BLaER1 (cell line): ENCODE measurements at regions not wholly inside any gene's neighbourhood (a gene's known extent, or its start where the extent isn't known, plus 50 kb on each side); places are given as distances from the start of the nearest gene placed in this dataset.

ENCODE experiments used
- H3K27ac ChIP-seq: shearing (Covaris generic); formaldehyde crosslinking; 2 replicates; pipeline ENCODE4 v1.8.1; 2022
- H3K27me3 ChIP-seq: shearing (Covaris generic); formaldehyde crosslinking; 2 replicates; pipeline ENCODE4 v1.8.1; 2022
- H3K36me3 ChIP-seq: shearing (Covaris generic); formaldehyde crosslinking; 2 replicates; pipeline ENCODE4 v1.8.1; 2022
- H3K4me1 ChIP-seq: shearing (Covaris generic); formaldehyde crosslinking; 2 replicates; pipeline ENCODE4 v1.8.1; 2022
- H3K4me2 ChIP-seq: shearing (Covaris generic); formaldehyde crosslinking; 2 replicates; pipeline ENCODE4 v1.8.1; 2022
- H3K4me3 ChIP-seq: shearing (Covaris generic); formaldehyde crosslinking; 2 replicates; pipeline ENCODE4 v1.8.1; 2022
- H3K9ac ChIP-seq: shearing (Covaris generic); formaldehyde crosslinking; 2 replicates; pipeline ENCODE4 v1.8.1; 2022
- H3K9me3 ChIP-seq: shearing (Covaris generic); formaldehyde crosslinking; 2 replicates; pipeline ENCODE4 v1.8.1; 2022
- H4K20me1 ChIP-seq: shearing (Covaris generic); formaldehyde crosslinking; 2 replicates; pipeline ENCODE4 v1.8.1; 2022
- Cebpa-rat ChIP-seq: shearing (Covaris generic); IDR thresholded peaks from 2 replicates; pipeline ENCODE4 v1.8.1; 2022

DNA sequence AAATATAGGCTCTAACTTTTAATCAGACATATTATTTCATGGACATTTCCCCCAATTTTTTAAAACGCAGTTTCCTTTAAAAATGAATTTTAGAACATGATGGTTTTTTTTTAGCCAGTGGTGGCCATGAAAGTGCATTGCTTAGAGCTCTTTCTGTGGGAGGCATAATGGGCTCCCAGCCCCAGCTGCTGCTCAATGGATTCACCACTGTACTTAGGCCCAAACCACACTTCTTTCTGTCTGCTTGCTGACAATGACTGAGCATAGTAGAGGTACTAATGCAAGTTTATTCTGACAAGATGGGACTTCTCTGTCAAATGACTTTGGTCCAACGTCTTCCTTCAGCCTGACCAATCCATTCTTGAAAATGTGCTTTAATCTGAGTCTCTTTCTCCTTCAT is 400.2 kb upstream of the GRIA3 start:
- no peaks in the 10 kb centered on the region for H3K4me1 ChIP-seq
- H4K20me1 ChIP-seq: no peaks in the 10 kb centered on the region
- H3K9me3 ChIP-seq: no peaks in the 10 kb centered on the region; the same call in 1 of the 2 replicates
- H3K27me3 ChIP-seq: peaks cover 68% of the 10 kb centered on the region
- TF ChIP-seq Cebpa-rat: no peak
- no peak overlapping the region for H3K27ac ChIP-seq
- no peaks in the 10 kb centered on the region for H3K36me3 ChIP-seq
- no peak overlapping the region for H3K4me2 ChIP-seq
- H3K9ac ChIP-seq: no peak overlapping the region
- no peak overlapping the region for H3K4me3 ChIP-seq

DNA sequence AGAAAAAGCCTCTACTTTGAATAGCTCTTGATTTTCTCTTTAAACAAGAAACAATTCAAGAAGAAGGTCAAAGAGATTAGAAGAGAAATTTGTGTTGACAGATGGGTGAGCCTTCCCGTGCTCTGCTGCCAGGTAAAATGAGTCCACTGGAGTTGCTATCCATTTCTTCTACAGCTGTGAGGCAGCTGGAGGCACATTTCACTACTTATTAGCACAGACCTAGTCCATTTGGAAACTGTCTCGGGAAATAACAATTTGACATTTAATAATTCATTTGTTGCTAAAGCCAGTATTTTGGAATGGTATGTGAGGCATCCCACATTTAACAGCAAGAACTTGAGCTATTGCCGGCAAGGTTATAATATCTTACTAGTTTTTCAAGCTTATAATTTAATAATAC is 396.8 kb upstream of the GRIA3 start:
- Histone ChIP-seq H3K4me1 (no peaks in the 10 kb centered on the region), H3K4me3 (no peak overlapping the region), H3K9ac (no peak overlapping the region), H3K27me3 (peaks cover 69% of the 10 kb centered on the region), H3K9me3 (no peaks in the 10 kb centered on the region; the same call in 1 of the 2 replicates), H3K27ac (no peak overlapping the region), H3K4me2 (no peak overlapping the region), H3K36me3 (no peaks in the 10 kb centered on the region), H4K20me1 (no peaks in the 10 kb centered on the region)
- no peak for TF ChIP-seq Cebpa-rat

GRCh38 chrX:122788216-122788615 is 395.9 kb upstream of the GRIA3 start:
- no peak overlapping the region for H3K4me3 ChIP-seq
- H3K4me1 ChIP-seq: no peaks in the 10 kb centered on the region
- no peak overlapping the region for H3K9ac ChIP-seq
- no peak for TF ChIP-seq Cebpa-rat
- peaks cover 69% of the 10 kb centered on the region for H3K27me3 ChIP-seq
- no peaks in the 10 kb centered on the region for H3K36me3 ChIP-seq
- no peaks in the 10 kb centered on the region for H4K20me1 ChIP-seq
- no peak overlapping the region for H3K27ac ChIP-seq
- H3K9me3 ChIP-seq: no peaks in the 10 kb centered on the region; the same call in 1 of the 2 replicates
- H3K4me2 ChIP-seq: no peak overlapping the region

DNA sequence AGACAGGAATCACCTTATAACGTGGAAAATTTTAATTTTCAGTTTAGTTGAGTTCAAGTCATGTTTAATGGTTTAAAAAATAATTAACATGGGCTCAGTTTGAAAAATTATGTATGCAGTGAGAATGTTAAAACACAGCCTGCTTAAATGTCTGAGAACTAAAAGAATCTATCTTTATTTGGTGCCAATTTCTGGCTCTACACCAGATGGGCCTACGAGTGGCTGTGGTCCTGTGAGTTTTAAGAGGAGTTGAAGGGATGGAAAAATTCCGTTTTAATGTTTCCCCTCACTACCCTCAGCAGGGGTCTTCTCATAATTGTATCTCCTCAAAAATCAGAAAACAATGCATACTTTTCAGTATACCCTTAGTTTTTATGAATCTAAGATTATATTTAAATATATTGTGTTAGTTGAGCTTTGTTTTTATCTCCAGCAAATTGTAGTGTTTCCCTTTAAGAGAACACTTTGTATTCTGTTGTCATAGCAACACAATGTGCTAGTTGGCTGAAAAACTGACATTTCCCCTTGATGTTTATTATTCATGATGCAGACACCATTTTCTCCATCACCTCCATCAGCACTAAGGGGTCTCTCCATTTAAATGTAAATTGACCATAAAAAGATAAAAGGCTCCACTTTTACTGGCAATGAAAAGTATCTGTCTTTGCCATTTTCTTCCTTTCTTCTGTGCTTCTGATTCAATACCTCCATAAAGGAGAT is 393.5 kb upstream of the GRIA3 start:
- Histone ChIP-seq H3K9me3 (no peaks in the 10 kb centered on the region; the same call in 1 of the 2 replicates), H4K20me1 (no peaks in the 10 kb centered on the region), H3K9ac (no peak overlapping the region), H3K36me3 (no peaks in the 10 kb centered on the region), H3K27me3 (peaks cover 70% of the 10 kb centered on the region), H3K4me2 (no peak overlapping the region), H3K4me1 (no peaks in the 10 kb centered on the region), H3K4me3 (no peak overlapping the region), H3K27ac (no peak overlapping the region)
- TF ChIP-seq Cebpa-rat: no peak

GRCh38 chrX:122813876-122814275 is 370.2 kb upstream of the GRIA3 start:
- no peak overlapping the region for H3K27ac ChIP-seq
- no peaks in the 10 kb centered on the region for H3K4me1 ChIP-seq
- H4K20me1 ChIP-seq: no peaks in the 10 kb centered on the region
- no peak overlapping the region for H3K9ac ChIP-seq
- no peak for TF ChIP-seq Cebpa-rat
- no peak overlapping the region for H3K4me3 ChIP-seq
- peaks cover 9% of the 10 kb centered on the region; the same call in 1 of the 2 replicates for H3K9me3 ChIP-seq
- H3K27me3 ChIP-seq: peaks cover 27% of the 10 kb centered on the region
- H3K4me2 ChIP-seq: no peak overlapping the region
- no peaks in the 10 kb centered on the region for H3K36me3 ChIP-seq

DNA sequence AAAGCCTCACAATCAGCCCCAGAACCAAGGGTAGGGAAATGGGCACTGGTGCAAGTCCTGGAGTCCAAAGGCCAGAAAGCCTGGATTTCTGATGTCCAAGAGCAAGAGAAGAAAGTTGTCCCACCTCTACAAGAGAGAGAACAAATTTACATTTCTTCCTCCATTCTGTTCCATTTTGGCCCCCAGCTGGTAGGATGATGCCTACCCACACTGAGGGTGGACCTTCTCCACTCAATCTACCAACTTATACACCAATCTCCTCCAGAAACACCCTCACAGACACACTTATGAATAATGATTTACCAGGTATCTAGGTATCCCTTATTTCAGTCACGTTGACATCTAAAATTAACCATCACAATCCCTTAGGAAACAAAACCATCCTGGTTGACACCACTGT is 367.8 kb upstream of the GRIA3 start:
- no peak overlapping the region for H3K9ac ChIP-seq
- H3K9me3 ChIP-seq: peaks cover 14% of the 10 kb centered on the region
- H4K20me1 ChIP-seq: no peaks in the 10 kb centered on the region
- H3K4me1 ChIP-seq: no peaks in the 10 kb centered on the region
- no peak overlapping the region for H3K27ac ChIP-seq
- peaks cover 25% of the 10 kb centered on the region for H3K27me3 ChIP-seq
- H3K4me3 ChIP-seq: no peak overlapping the region
- no peaks in the 10 kb centered on the region for H3K36me3 ChIP-seq
- TF ChIP-seq Cebpa-rat: no peak
- H3K4me2 ChIP-seq: no peak overlapping the region

DNA sequence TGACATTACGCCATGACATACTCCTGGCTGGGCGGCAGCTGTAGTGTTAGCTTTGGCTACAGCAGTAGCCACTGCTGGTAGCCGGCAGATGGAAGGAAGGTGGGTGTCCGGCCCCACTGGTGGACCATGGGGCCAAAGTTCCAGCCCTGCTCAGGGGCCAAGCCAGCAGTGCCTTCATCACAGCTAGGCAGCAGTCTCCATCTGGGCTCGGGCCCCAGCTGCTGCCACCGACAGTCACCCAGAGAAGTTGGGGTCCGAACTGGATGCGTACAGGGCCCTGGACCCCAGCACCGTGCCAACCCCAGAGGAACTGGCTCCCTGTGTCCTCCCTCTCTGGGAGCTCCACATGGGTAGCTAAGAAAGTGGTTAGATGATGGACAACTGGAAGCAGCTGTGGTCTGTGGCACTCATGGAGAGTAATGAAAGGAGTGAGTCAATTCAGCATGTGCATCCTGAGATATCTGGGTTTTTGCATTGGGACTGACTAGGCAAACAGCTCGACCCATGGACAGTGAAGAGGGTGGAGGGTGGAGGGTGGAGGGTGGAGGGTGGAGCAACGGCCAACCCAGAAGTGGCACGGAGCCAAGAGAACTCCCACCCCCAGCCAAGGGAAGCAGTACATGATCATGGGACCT is 366.6 kb upstream of the GRIA3 start:
- Histone ChIP-seq H3K27ac (no peak overlapping the region), H3K27me3 (peaks cover 25% of the 10 kb centered on the region), H3K9ac (no peak overlapping the region)

DNA sequence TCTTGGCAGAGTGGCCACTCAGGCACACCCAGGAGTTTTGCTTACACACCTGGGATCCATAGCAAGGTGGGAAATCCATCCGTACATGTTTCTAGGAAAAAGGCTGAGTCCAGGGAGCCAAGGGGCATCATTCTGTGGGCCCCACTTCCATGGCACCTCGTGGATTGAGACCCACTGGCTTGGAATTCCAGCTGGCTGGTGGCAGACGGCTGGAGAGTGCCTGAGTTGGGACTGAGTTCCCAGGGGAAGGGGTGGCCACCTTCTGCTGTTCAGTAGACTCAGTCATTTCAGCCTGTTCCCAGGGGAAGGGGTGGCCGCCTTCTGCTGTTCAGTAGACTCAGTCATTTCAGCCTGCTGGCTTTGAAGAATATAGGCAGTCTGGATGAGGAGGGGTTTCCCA is 366.0 kb upstream of the GRIA3 start:
- no peaks in the 10 kb centered on the region for H3K36me3 ChIP-seq
- no peak for TF ChIP-seq Cebpa-rat
- no peak overlapping the region for H3K27ac ChIP-seq
- H3K9ac ChIP-seq: no peak overlapping the region
- no peak overlapping the region for H3K4me3 ChIP-seq
- H3K4me1 ChIP-seq: no peaks in the 10 kb centered on the region
- H3K9me3 ChIP-seq: peaks cover 14% of the 10 kb centered on the region
- H4K20me1 ChIP-seq: no peaks in the 10 kb centered on the region
- no peak overlapping the region for H3K4me2 ChIP-seq
- peaks cover 25% of the 10 kb centered on the region for H3K27me3 ChIP-seq

More for the DNA sequence above, 366.6 kb upstream of the GRIA3 start:
- Histone ChIP-seq H3K4me1 (no peaks in the 10 kb centered on the region), H3K9me3 (peaks cover 14% of the 10 kb centered on the region), H3K36me3 (no peaks in the 10 kb centered on the region), H4K20me1 (no peaks in the 10 kb centered on the region), H3K4me3 (no peak overlapping the region), H3K4me2 (no peak overlapping the region)
- no peak for TF ChIP-seq Cebpa-rat

- H3K27me3 ChIP-seq: peaks cover 37% of the 10 kb centered on the region
- H3K9ac ChIP-seq: no peak overlapping the region
- no peak for TF ChIP-seq Cebpa-rat
- H3K4me3 ChIP-seq: no peak overlapping the region
- no peaks in the 10 kb centered on the region for H3K9me3 ChIP-seq
- H3K27ac ChIP-seq: no peak overlapping the region
- H3K4me1 ChIP-seq: no peaks in the 10 kb centered on the region
- H4K20me1 ChIP-seq: no peaks in the 10 kb centered on the region
- no peak overlapping the region for H3K4me2 ChIP-seq
- no peaks in the 10 kb centered on the region for H3K36me3 ChIP-seq
Measured at GRCh38 chrX:122833230-122833629, 350.8 kb upstream of the GRIA3 start.

GRCh38 chrX:122835886-122836285 is 348.2 kb upstream of the GRIA3 start:
- no peak overlapping the region for H3K27ac ChIP-seq
- no peak overlapping the region for H3K4me2 ChIP-seq
- no peak for TF ChIP-seq Cebpa-rat
- no peak overlapping the region for H3K9ac ChIP-seq
- no peaks in the 10 kb centered on the region for H3K9me3 ChIP-seq
- H4K20me1 ChIP-seq: no peaks in the 10 kb centered on the region
- H3K4me3 ChIP-seq: no peak overlapping the region
- no peaks in the 10 kb centered on the region for H3K36me3 ChIP-seq
- peaks cover 25% of the 10 kb centered on the region; the same call in 1 of the 2 replicates for H3K27me3 ChIP-seq
- no peaks in the 10 kb centered on the region for H3K4me1 ChIP-seq
